SK-N-SH (cell line): ENCODE measurements at regions not wholly inside any gene's neighbourhood (a gene's known extent, or its start where the extent isn't known, plus 50 kb on each side); places are given as distances from the start of the nearest gene placed in this dataset.

Experiments
- CTCF ChIA-PET: fragments of 300-600, 350-600 bp; formaldehyde crosslinking; extraction: SDS; loops from one replicate; lab custom pipeline; 2021; lab: Yijun Ruan, JAX
- POLR2A ChIA-PET: fragments of 350-600 bp; sonication (Branson Sonifier 250); formaldehyde crosslinking; extraction: SDS; loops from one replicate; lab custom pipeline; 2020; ENCODE audit warnings: antibody characterized with exemption, inconsistent platforms; lab: Yijun Ruan, JAX
- DNase-seq: peaks from one replicate; pipeline ENCODE4 v3.0.0; 2012
- H2AFZ ChIP-seq: fragments of 200-600 bp; sonication (generic); 2 replicates; pipeline ENCODE4 v1.8.1; 2016; ENCODE audit warnings: antibody characterized with exemption, mild to moderate bottlenecking, low read depth
- H3F3A ChIP-seq: fragments of 200-600 bp; sonication (generic); replicated peaks from 2 replicates; pipeline ENCODE3; 2016; ENCODE audit warnings: antibody characterized with exemption, mild to moderate bottlenecking; ENCODE audit not compliant: insufficient read depth
- H3K27ac ChIP-seq, 2 experiments: fragments of 200-500 bp in 1 of 2; fragments of 200-600 bp in 1 of 2; sonication (Bioruptor generic) in 1 of 2; sonication (generic), shearing (Covaris generic) in 1 of 2; 2 replicates each; pipeline versions ENCODE4 v1.5.1 to v1.6.1; 2014 to 2016; ENCODE audit warnings: low read depth in 2 of 2, inconsistent platforms in 1 of 2, low read length in 1 of 2, mild to moderate bottlenecking in 1 of 2, mixed read lengths in 1 of 2
- H3K27me3 ChIP-seq: fragments of 200-600 bp; sonication (generic), shearing (Covaris generic); 2 replicates; pipeline ENCODE4 v1.6.1; 2016; ENCODE audit warnings: mixed run types; ENCODE audit not compliant: insufficient read depth
- H3K36me3 ChIP-seq, 2 experiments: fragments of 200-500 bp in 1 of 2; fragments of 200-600 bp in 1 of 2; sonication (Bioruptor generic) in 1 of 2; sonication (generic) in 1 of 2; replicated peaks in 1 of 2; 2 replicates each; pipeline versions ENCODE3 to v1.5.1; 2014 to 2016; ENCODE audit warnings: low read length in 1 of 2, mild to moderate bottlenecking in 1 of 2; ENCODE audit not compliant: insufficient read depth in 2 of 2, control insufficient read depth in 1 of 2
- H3K4me1 ChIP-seq, 2 experiments: fragments of 200-500 bp in 1 of 2; fragments of 200-600 bp in 1 of 2; sonication (Bioruptor generic) in 1 of 2; sonication (generic), shearing (Covaris generic) in 1 of 2; 2 replicates each; pipeline versions ENCODE4 v1.5.1 to v1.6.1; 2014 to 2016; ENCODE audit warnings: low read depth in 1 of 2, low read length in 1 of 2, mixed run types in 1 of 2; ENCODE audit not compliant: insufficient read depth in 2 of 2, control insufficient read depth in 1 of 2
- H3K4me2 ChIP-seq: fragments of 200-600 bp; sonication (generic), shearing (Covaris generic); 2 replicates; pipeline ENCODE4 v1.6.1; 2017; ENCODE audit warnings: mixed run types
- H3K4me3 ChIP-seq, 2 experiments: fragments of 200-500 bp in 1 of 2; fragments of 200-600 bp in 1 of 2; sonication (Bioruptor generic) in 1 of 2; sonication (generic), shearing (Covaris generic) in 1 of 2; 2 replicates each; pipeline versions ENCODE4 v1.5.1 to v1.8.1; 2014 to 2016; ENCODE audit warnings: low read depth in 2 of 2, inconsistent platforms in 1 of 2, low read length in 1 of 2, mild to moderate bottlenecking in 1 of 2, mixed read lengths in 1 of 2, moderate library complexity in 1 of 2
- H3K79me2 ChIP-seq: fragments of 200-600 bp; sonication (generic); 2 replicates; pipeline ENCODE4 v1.8.1; 2017; ENCODE audit warnings: mild to moderate bottlenecking; ENCODE audit not compliant: insufficient read depth
- H3K9ac ChIP-seq: fragments of 200-600 bp; sonication (generic); 2 replicates; pipeline ENCODE4 v1.6.1; 2017; ENCODE audit warnings: mixed run types
- H3K9me2 ChIP-seq: fragments of 200-600 bp; sonication (generic); 2 replicates; pipeline ENCODE4 v1.6.1; 2017; ENCODE audit warnings: mixed run types
- H3K9me3 ChIP-seq: fragments of 200-600 bp; sonication (generic); 2 replicates; pipeline ENCODE4 v1.6.1; 2017; ENCODE audit warnings: mixed run types, mild to moderate bottlenecking, moderate library complexity
- H4K20me1 ChIP-seq: fragments of 200-600 bp; sonication (generic); 2 replicates; pipeline ENCODE4 v1.6.1; 2017; ENCODE audit warnings: mild to moderate bottlenecking, mixed run types; ENCODE audit not compliant: insufficient read depth
- CTCF ChIP-seq: fragments of 200-600 bp; sonication (generic); IDR thresholded peaks from 2 replicates; pipeline ENCODE4 v1.6.1; 2017; ENCODE audit warnings: antibody characterized with exemption, mild to moderate bottlenecking, moderate library complexity
- ELF1 ChIP-seq: IDR thresholded peaks from 2 replicates; pipeline ENCODE4 v1.4.0; 2012
- EP300 ChIP-seq, 2 experiments: IDR thresholded peaks; 2 replicates each; pipeline versions ENCODE4 v1.4.0 to v1.6.1; 2012; ENCODE audit warnings: borderline replicate concordance in 1 of 2, low read depth in 1 of 2, low read length in 1 of 2
- FOSL2 ChIP-seq: IDR thresholded peaks from 2 replicates; pipeline ENCODE4 v1.4.0; 2012; ENCODE audit warnings: low read depth, mild to moderate bottlenecking, moderate library complexity, borderline replicate concordance
- FOXJ3 ChIP-seq: sonication (generic); formaldehyde crosslinking; IDR thresholded peaks from 2 replicates; pipeline ENCODE4 v1.5.1; 2020; ENCODE audit warnings: mild to moderate bottlenecking, missing genetic modification reagents
- FOXM1 ChIP-seq: IDR thresholded peaks from 2 replicates; pipeline ENCODE4 v1.4.0; 2012; ENCODE audit warnings: low read depth, mild to moderate bottlenecking
- GATA2 ChIP-seq: sonication (generic); formaldehyde crosslinking; IDR thresholded peaks from 2 replicates; pipeline ENCODE4 v1.5.0; 2020; ENCODE audit warnings: mild to moderate bottlenecking, missing genetic modification reagents
- JUND ChIP-seq: IDR thresholded peaks from 2 replicates; pipeline ENCODE4 v1.4.0; 2012
- NRF1 ChIP-seq: IDR thresholded peaks from 2 replicates; pipeline ENCODE4 v1.6.1; 2012; ENCODE audit warnings: low read depth, mild to moderate bottlenecking, low read length
- PBX3 ChIP-seq: IDR thresholded peaks from 2 replicates; pipeline ENCODE4; 2012
- REST ChIP-seq: IDR thresholded peaks from 2 replicates; pipeline ENCODE4 v1.6.1; 2012; ENCODE audit warnings: mild to moderate bottlenecking, low read depth, low read length, moderate library complexity
- RFX5 ChIP-seq: IDR thresholded peaks from 2 replicates; pipeline ENCODE4 v1.6.1; 2012; ENCODE audit warnings: mild to moderate bottlenecking, improper control_type of control experiment, low read length
- TAF1 ChIP-seq: IDR thresholded peaks from 2 replicates; pipeline ENCODE4 v1.6.1; 2012; ENCODE audit warnings: low read depth, mild to moderate bottlenecking, low read length, moderate library complexity, borderline replicate concordance
- TEAD4 ChIP-seq: IDR thresholded peaks from 2 replicates; pipeline ENCODE4 v1.4.0; 2012; ENCODE audit warnings: mild to moderate bottlenecking, borderline replicate concordance; ENCODE audit not compliant: insufficient read depth
- ZBTB33 ChIP-seq: IDR thresholded peaks from 2 replicates; pipeline ENCODE4 v1.4.0; 2012; ENCODE audit warnings: low read depth, borderline replicate concordance
- WGBS: methylation state at CpG from one replicate; pipeline ENCODE4 v1.1.6; 2017; ENCODE audit warnings: low lambda C conversion rate; 5-methylcytosine and 5-hydroxymethylcytosine counted together

- TF ChIP-seq ZBTB33 (no peak), NRF1 (no peak), GATA2 (CRISPR knock-in tag) (no peak), TEAD4 (no peak), PBX3 (no peak), ELF1 (no peak), FOSL2 (no peak), FOXJ3 (CRISPR knock-in tag) (no peak), TAF1 (no peak), EP300 (IDR thresholded peaks at IDR 0.05; ENCODE audit: borderline replicate concordance in 1 of 2, low read depth in 1 of 2, low read length in 1 of 2) (no peak), RFX5 (no peak)
These were observed 209.1 kb upstream of the ADCY2 start (continued) for GRCh38 chr5:7186818-7187217.

- Histone ChIP-seq H3K27me3 (no peaks in the 10 kb centered on the region), H3K4me2 (no peak overlapping the region), H3K9me2 (no peaks in the 10 kb centered on the region), H3K79me2 (no peaks in the 10 kb centered on the region), H3K9me3 (no peaks in the 10 kb centered on the region), H3K4me1 (no peaks in the 10 kb centered on the region), H3F3A (no peaks in the 10 kb centered on the region), H3K4me3 (no peak overlapping the region), H3K36me3 (no peaks in the 10 kb centered on the region), H2AFZ (no peak overlapping the region), H3K9ac (no peak overlapping the region), H3K27ac (no peak overlapping the region), H4K20me1 (no peaks in the 10 kb centered on the region)
- WGBS, result under 1% methylated on average over 6 of the region's 6 CpGs
- no peak for DNase-seq
- CTCF ChIA-PET, result no interaction called here
- TF ChIP-seq CTCF (no peak), REST (no peak), ZBTB33 (no peak), JUND (no peak), TEAD4 (no peak), TAF1 (no peak), GATA2 (CRISPR knock-in tag) (no peak), FOXM1 (no peak), NRF1 (no peak)
- POLR2A ChIA-PET, result no interaction called here
These were observed 205.2 kb upstream of the ADCY2 start for GRCh38 chr5:7190712-7191250.
